ENCODE measurements at regions not wholly inside any gene's neighbourhood (a gene's known extent, or its start where the extent isn't known, plus 50 kb on each side); places are given as distances from the start of the nearest gene placed in this dataset.

- in situ Hi-C loops (cut with MboI; ENCODE audit: low sequenced_read_pairs): no loop called here
These were observed 111.4 kb downstream of the TBX19 start for GRCh38 chr1:168391851-168392681.

- in situ Hi-C loops (cut with MboI; ENCODE audit: low sequenced_read_pairs): no loop called here
These were observed 109.6 kb downstream of the TBX19 start for GRCh38 chr1:168390271-168390670.

GRCh38 chr1:168387781-168388760, 107.4 kb downstream of the TBX19 start:
- in situ Hi-C loops (cut with MboI; ENCODE audit: low sequenced_read_pairs): no loop called here

- in situ Hi-C loops (cut with MboI; ENCODE audit: low sequenced_read_pairs): no loop called here
These were observed 106.4 kb downstream of the TBX19 start for GRCh38 chr1:168386949-168387586.

GRCh38 chr1:168386492-168386891, 105.8 kb downstream of the TBX19 start:
- in situ Hi-C loops (cut with MboI; ENCODE audit: low sequenced_read_pairs): no loop called here

- in situ Hi-C loops (cut with MboI; ENCODE audit: low sequenced_read_pairs): no loop called here
These were observed 101.2 kb downstream of the TBX19 start for GRCh38 chr1:168381850-168382249.

- in situ Hi-C loops (cut with MboI; ENCODE audit: low sequenced_read_pairs): no loop called here
These were observed 100.3 kb downstream of the TBX19 start for GRCh38 chr1:168380945-168381344.

GRCh38 chr1:168379104-168379860, 98.6 kb downstream of the TBX19 start:
- in situ Hi-C loops (cut with MboI; ENCODE audit: low sequenced_read_pairs): no loop called here

GRCh38 chr1:168375566-168376300, 95.1 kb downstream of the TBX19 start:
- in situ Hi-C loops (cut with MboI; ENCODE audit: low sequenced_read_pairs): no loop called here

- in situ Hi-C loops (cut with MboI; ENCODE audit: low sequenced_read_pairs): no loop called here
These were observed 93.9 kb downstream of the TBX19 start for GRCh38 chr1:168374566-168374965.

GRCh38 chr1:168373869-168374268, 93.2 kb downstream of the TBX19 start:
- in situ Hi-C loops (cut with MboI; ENCODE audit: low sequenced_read_pairs): no loop called here

GRCh38 chr1:168372861-168373371, 92.2 kb downstream of the TBX19 start:
- in situ Hi-C loops (cut with MboI; ENCODE audit: low sequenced_read_pairs): no loop called here

- in situ Hi-C loops (cut with MboI; ENCODE audit: low sequenced_read_pairs): no loop called here
These were observed 91.6 kb downstream of the TBX19 start for GRCh38 chr1:168372307-168372706.

GRCh38 chr1:168371477-168371876, 90.8 kb downstream of the TBX19 start:
- in situ Hi-C loops (cut with MboI; ENCODE audit: low sequenced_read_pairs): no loop called here

- in situ Hi-C loops (cut with MboI; ENCODE audit: low sequenced_read_pairs): no loop called here
These were observed 89.9 kb downstream of the TBX19 start for GRCh38 chr1:168370586-168370985.

GRCh38 chr1:168369655-168370054, 89.0 kb downstream of the TBX19 start:
- in situ Hi-C loops (cut with MboI; ENCODE audit: low sequenced_read_pairs): no loop called here

GRCh38 chr1:168368131-168368530, 87.5 kb downstream of the TBX19 start:
- in situ Hi-C loops (cut with MboI; ENCODE audit: low sequenced_read_pairs): no loop called here

GRCh38 chr1:168365719-168366479, 85.2 kb downstream of the TBX19 start:
- in situ Hi-C loops (cut with MboI; ENCODE audit: low sequenced_read_pairs): no loop called here
